ENCODE measurements at regions not wholly inside any gene's neighbourhood (a gene's known extent, or its start where the extent isn't known, plus 50 kb on each side); places are given as distances from the start of the nearest gene placed in this dataset.

GRCh38 chr5:42878550-42878949 lies 66.9 kb upstream of the SELENOP start:
- H3K4me1 Mint-ChIP-seq (ENCODE audit: insufficient read depth, unreplicated experiment) = no peaks in the 10 kb centered on the region
- DNase-seq (ENCODE audit: unreplicated experiment) = no peak
- TF ChIP-seq CTCF (IDR thresholded peaks at IDR 0.05; ENCODE audit: unreplicated experiment) = no peak
- ChIA-PET CTCF (interaction anchor here (0.6 to 1.9 kb wide), 4 partner anchors 9 to 294 kb away, joined by 3 to 13 read pairs (median 4); no protein-coding TSS in a partner anchor), POLR2A (interaction anchor here (0.9 kb wide), 1 partner anchor 67 kb away, joined by 3 read pairs; the partner anchor contains the start of gene SELENOP)
- no peak overlapping the region for H3K4me3 Mint-ChIP-seq (ENCODE audit: unreplicated experiment)
- BruUV-seq (replicated peaks) = no TSS peak
- no peaks in the 10 kb centered on the region for H3K27me3 Mint-ChIP-seq (ENCODE audit: insufficient read depth, unreplicated experiment)
- intact Hi-C loops (cut with micrococcal nuclease) = no loop called here
- no peaks in the 10 kb centered on the region for H3K9me3 Mint-ChIP-seq (ENCODE audit: unreplicated experiment)
- peaks cover 6% of the 10 kb centered on the region for H3K36me3 Mint-ChIP-seq (ENCODE audit: insufficient read depth, unreplicated experiment)
- H3K27ac Mint-ChIP-seq (ENCODE audit: low read depth, unreplicated experiment) = no peak overlapping the region

GRCh38 chr5:42878041-42878440 lies 66.3 kb upstream of the SELENOP start:
- intact Hi-C loops (cut with micrococcal nuclease) = no loop called here
- H3K4me1 Mint-ChIP-seq (ENCODE audit: insufficient read depth, unreplicated experiment) = no peaks in the 10 kb centered on the region
- no peak overlapping the region for H3K27ac Mint-ChIP-seq (ENCODE audit: low read depth, unreplicated experiment)
- ChIA-PET CTCF (interaction anchor here (1.1 to 1.9 kb wide), 3 partner anchors 9 to 111 kb away, joined by 3 to 13 read pairs (median 4); no protein-coding TSS in a partner anchor), POLR2A (no interaction called here)
- H3K36me3 Mint-ChIP-seq (ENCODE audit: insufficient read depth, unreplicated experiment) = peaks cover 6% of the 10 kb centered on the region
- no peaks in the 10 kb centered on the region for H3K27me3 Mint-ChIP-seq (ENCODE audit: insufficient read depth, unreplicated experiment)
- no peaks in the 10 kb centered on the region for H3K9me3 Mint-ChIP-seq (ENCODE audit: unreplicated experiment)
- BruUV-seq (replicated peaks) = no TSS peak
- H3K4me3 Mint-ChIP-seq (ENCODE audit: unreplicated experiment) = no peak overlapping the region
- no peak for DNase-seq (ENCODE audit: unreplicated experiment)
- TF ChIP-seq CTCF (IDR thresholded peaks at IDR 0.05; ENCODE audit: unreplicated experiment) = no peak

GRCh38 chr5:42877431-42877830 lies 65.7 kb upstream of the SELENOP start:
- CTCF ChIA-PET = interaction anchor here (1.9 kb wide), 1 partner anchor 12 kb away, joined by 13 read pairs; no protein-coding TSS in a partner anchor
- Mint-ChIP-seq H3K9me3 (ENCODE audit: unreplicated experiment) (no peaks in the 10 kb centered on the region), H3K36me3 (ENCODE audit: insufficient read depth, unreplicated experiment) (peaks cover 6% of the 10 kb centered on the region), H3K4me1 (ENCODE audit: insufficient read depth, unreplicated experiment) (no peaks in the 10 kb centered on the region), H3K27ac (ENCODE audit: low read depth, unreplicated experiment) (no peak overlapping the region), H3K4me3 (ENCODE audit: unreplicated experiment) (no peak overlapping the region), H3K27me3 (ENCODE audit: insufficient read depth, unreplicated experiment) (no peaks in the 10 kb centered on the region)
- no peak for DNase-seq (ENCODE audit: unreplicated experiment)
- no TSS peak for BruUV-seq (replicated peaks)
- TF ChIP-seq CTCF (IDR thresholded peaks at IDR 0.05; ENCODE audit: unreplicated experiment) = no peak
- intact Hi-C loops (cut with micrococcal nuclease) = no loop called here
- POLR2A ChIA-PET = interaction anchor here (1.6 kb wide), 1 partner anchor 19 kb away, joined by 5 read pairs; no protein-coding TSS in a partner anchor

GRCh38 chr5:42876375-42876844 lies 64.7 kb upstream of the SELENOP start:
- Mint-ChIP-seq H3K4me1 (ENCODE audit: insufficient read depth, unreplicated experiment) (no peaks in the 10 kb centered on the region), H3K27ac (ENCODE audit: low read depth, unreplicated experiment) (no peak overlapping the region), H3K27me3 (ENCODE audit: insufficient read depth, unreplicated experiment) (no peaks in the 10 kb centered on the region), H3K4me3 (ENCODE audit: unreplicated experiment) (no peak overlapping the region), H3K36me3 (ENCODE audit: insufficient read depth, unreplicated experiment) (peaks cover 6% of the 10 kb centered on the region), H3K9me3 (ENCODE audit: unreplicated experiment) (no peaks in the 10 kb centered on the region)
- intact Hi-C loops (cut with micrococcal nuclease) = no loop called here
- DNase-seq (ENCODE audit: unreplicated experiment) = no peak
- ChIA-PET POLR2A (interaction anchor here (0.7 to 1.6 kb wide), 2 partner anchors 18 to 980 kb away, joined by 3 to 5 read pairs; no protein-coding TSS in a partner anchor), CTCF (interaction anchor here (4.1 kb wide), 1 partner anchor 12 kb away, joined by 23 read pairs; no protein-coding TSS in a partner anchor)
- no TSS peak for BruUV-seq (replicated peaks)
- TF ChIP-seq CTCF (IDR thresholded peaks at IDR 0.05; ENCODE audit: unreplicated experiment) = no peak
